ENCODE measurements at regions not wholly inside any gene's neighbourhood (a gene's known extent, or its start where the extent isn't known, plus 50 kb on each side); places are given as distances from the start of the nearest gene placed in this dataset.
"Not testable (repeated sequence)": the region's sequence is repeated elsewhere in the genome, so short reads cannot be mapped to it uniquely, and the experiment has no call there.

- WGBS, 2 experiments (ENCODE audit: insufficient coverage in 1 of 2, insufficient read length in 1 of 2): 98 to 100% methylated on average over 1 of the region's 1 CpG
- no peaks in the 10 kb centered on the region for H3K4me1 Mint-ChIP-seq
These were observed 57.8 kb downstream of the OR2B2 start for GRCh38 chr6:27854421-27854820.

GRCh38 chr6:27851440-27851839, 60.8 kb downstream of the OR2B2 start:
- Histone ChIP-seq H3K27ac (ENCODE audit: low read depth, low read length) (no peak overlapping the region), H3K4me3 (ENCODE audit: low read length) (no peak overlapping the region), H3K9ac (ENCODE audit: extremely low read depth, low read length, poor library complexity, severe bottlenecking) (no peak overlapping the region), H3K36me3 (ENCODE audit: control insufficient read depth, insufficient read depth, low read length) (no peaks in the 10 kb centered on the region), H3K9me3 (ENCODE audit: control insufficient read depth, low read length) (no peaks in the 10 kb centered on the region), H3K4me1 (ENCODE audit: control insufficient read depth, insufficient read depth, low read length) (no peaks in the 10 kb centered on the region), H3K27me3 (ENCODE audit: control insufficient read depth, insufficient read depth, low read length, poor library complexity, severe bottlenecking) (no peaks in the 10 kb centered on the region)
- H3K27me3 Mint-ChIP-seq (ENCODE audit: insufficient read depth): no peaks in the 10 kb centered on the region
- H3K4me1 Mint-ChIP-seq: no peaks in the 10 kb centered on the region
- H3K27ac Mint-ChIP-seq: no peak overlapping the region
- H3K4me3 Mint-ChIP-seq: no peak overlapping the region
- no peaks in the 10 kb centered on the region for H3K36me3 Mint-ChIP-seq (ENCODE audit: low read depth)
- no peak for DNase-seq
- no peak for TF ChIP-seq CTCF (conservative IDR thresholded peaks at IDR 0.05)
- H3K9me3 Mint-ChIP-seq: no peaks in the 10 kb centered on the region

More at GRCh38 chr6:27854421-27854820, 57.8 kb downstream of the OR2B2 start:
- no peak overlapping the region for H3K27ac ChIP-seq (ENCODE audit: low read depth, low read length)
- no peaks in the 10 kb centered on the region for H3K27me3 Mint-ChIP-seq (ENCODE audit: insufficient read depth)
- H3K4me3 ChIP-seq (ENCODE audit: low read length): no peak overlapping the region
- no peak for DNase-seq
- H3K9me3 ChIP-seq (ENCODE audit: control insufficient read depth, low read length): no peaks in the 10 kb centered on the region
- no peak overlapping the region for H3K27ac Mint-ChIP-seq
- H3K36me3 ChIP-seq (ENCODE audit: control insufficient read depth, insufficient read depth, low read length): no peaks in the 10 kb centered on the region
- H3K36me3 Mint-ChIP-seq (ENCODE audit: low read depth): no peaks in the 10 kb centered on the region
- H3K9me3 Mint-ChIP-seq: no peaks in the 10 kb centered on the region
- no peaks in the 10 kb centered on the region for H3K4me1 ChIP-seq (ENCODE audit: control insufficient read depth, insufficient read depth, low read length)
- TF ChIP-seq CTCF (conservative IDR thresholded peaks at IDR 0.05): no peak
- no peaks in the 10 kb centered on the region for H3K27me3 ChIP-seq (ENCODE audit: control insufficient read depth, insufficient read depth, low read length, poor library complexity, severe bottlenecking)
- no peak overlapping the region for H3K9ac ChIP-seq (ENCODE audit: extremely low read depth, low read length, poor library complexity, severe bottlenecking)
- H3K4me3 Mint-ChIP-seq: no peak overlapping the region

- H3K4me3 Mint-ChIP-seq; H3K27ac Mint-ChIP-seq; H3K9me3 ChIP-seq (ENCODE audit: control insufficient read depth, low read length); H3K9me3 Mint-ChIP-seq; H3K27me3 Mint-ChIP-seq (ENCODE audit: insufficient read depth); H3K27ac ChIP-seq (ENCODE audit: low read depth, low read length); H3K9ac ChIP-seq (ENCODE audit: extremely low read depth, low read length, poor library complexity, severe bottlenecking); H3K4me1 Mint-ChIP-seq; H3K4me3 ChIP-seq (ENCODE audit: low read length); H3K27me3 ChIP-seq (ENCODE audit: control insufficient read depth, insufficient read depth, low read length, poor library complexity, severe bottlenecking); H3K36me3 ChIP-seq (ENCODE audit: control insufficient read depth, insufficient read depth, low read length); H3K36me3 Mint-ChIP-seq (ENCODE audit: low read depth); H3K4me1 ChIP-seq (ENCODE audit: control insufficient read depth, insufficient read depth, low read length); DNase-seq: not testable (repeated sequence)
- WGBS, 2 experiments (ENCODE audit: insufficient coverage in 1 of 2, insufficient read length in 1 of 2): 93 to 100% methylated on average over 3 to 9 of the region's 9 CpGs
These were observed 63.2 kb downstream of the OR2B2 start for GRCh38 chr6:27849001-27849400.

GRCh38 chr6:27847706-27848105, 64.5 kb downstream of the OR2B2 start:
- H3K9me3 Mint-ChIP-seq: no peaks in the 10 kb centered on the region
- WGBS, 2 experiments (ENCODE audit: insufficient coverage in 1 of 2, insufficient read length in 1 of 2): 97 to 100% methylated on average over 2 to 3 of the region's 3 CpGs
- Histone ChIP-seq H3K36me3 (ENCODE audit: control insufficient read depth, insufficient read depth, low read length) (no peaks in the 10 kb centered on the region), H3K9me3 (ENCODE audit: control insufficient read depth, low read length) (no peaks in the 10 kb centered on the region), H3K4me1 (ENCODE audit: control insufficient read depth, insufficient read depth, low read length) (no peaks in the 10 kb centered on the region), H3K27ac (ENCODE audit: low read depth, low read length) (no peak overlapping the region), H3K9ac (ENCODE audit: extremely low read depth, low read length, poor library complexity, severe bottlenecking) (no peak overlapping the region), H3K27me3 (ENCODE audit: control insufficient read depth, insufficient read depth, low read length, poor library complexity, severe bottlenecking) (no peaks in the 10 kb centered on the region), H3K4me3 (ENCODE audit: low read length) (no peak overlapping the region)
- TF ChIP-seq CTCF (conservative IDR thresholded peaks at IDR 0.05): no peak
- no peaks in the 10 kb centered on the region for H3K27me3 Mint-ChIP-seq (ENCODE audit: insufficient read depth)
- no peak overlapping the region for H3K27ac Mint-ChIP-seq
- no peaks in the 10 kb centered on the region for H3K36me3 Mint-ChIP-seq (ENCODE audit: low read depth)
- H3K4me1 Mint-ChIP-seq: no peaks in the 10 kb centered on the region
- DNase-seq: no peak
- no peak overlapping the region for H3K4me3 Mint-ChIP-seq

Data from endodermal cell (in vitro differentiated cells).